Neuronal stem cell (in vitro differentiated cells): ENCODE measurements at regions not wholly inside any gene's neighbourhood (a gene's known extent, or its start where the extent isn't known, plus 50 kb on each side); places are given as distances from the start of the nearest gene placed in this dataset.
"Not testable (repeated sequence)": the region's sequence is repeated elsewhere in the genome, so short reads cannot be mapped to it uniquely, and the experiment has no call there.

Source experiments
- DNase-seq: peaks from one replicate; pipeline ENCODE4 v3.0.0-alpha.2; 2013; ENCODE audit warnings: low spot score
- H2AFZ ChIP-seq: one replicate; pipeline ENCODE4 v1.6.1; 2013; ENCODE audit warnings: mild to moderate bottlenecking, low read length, inconsistent platforms
- H2AK5ac ChIP-seq: 2 replicates; pipeline ENCODE4 v1.6.1; 2013; ENCODE audit warnings: low read depth, mild to moderate bottlenecking, inconsistent platforms, low read length, moderate library complexity, mixed read lengths
- H2BK120ac ChIP-seq: 2 replicates; pipeline ENCODE4 v1.6.1; 2013; ENCODE audit warnings: low read depth, mild to moderate bottlenecking, inconsistent platforms, low read length, moderate library complexity, mixed read lengths
- H2BK12ac ChIP-seq: one replicate; pipeline ENCODE4 v1.6.1; 2013; ENCODE audit warnings: low read length, inconsistent platforms
- H2BK15ac ChIP-seq: 2 replicates; pipeline ENCODE4 v1.6.1; 2013; ENCODE audit warnings: mild to moderate bottlenecking, low read length, inconsistent platforms, mixed read lengths
- H2BK5ac ChIP-seq: one replicate; pipeline ENCODE4 v1.6.1; 2013; ENCODE audit warnings: inconsistent platforms, mild to moderate bottlenecking, low read length, moderate library complexity
- H3K14ac ChIP-seq: one replicate; pipeline ENCODE4 v1.6.1; 2013; ENCODE audit warnings: low read length, inconsistent platforms
- H3K18ac ChIP-seq: 2 replicates; pipeline ENCODE4 v1.6.1; 2013; ENCODE audit warnings: low read length, inconsistent platforms
- H3K23ac ChIP-seq: 2 replicates; pipeline ENCODE4 v1.6.1; 2013; ENCODE audit warnings: low read depth, mild to moderate bottlenecking, mixed read lengths, low read length, inconsistent platforms; ENCODE audit not compliant: poor library complexity
- H3K27ac ChIP-seq: replicated peaks from 3 replicates; pipeline ENCODE4 v1.5.1; 2013; ENCODE audit warnings: low read length, inconsistent platforms
- H3K27me3 ChIP-seq, 3 experiments: 2 replicates each; pipeline ENCODE4 v1.6.1; 2013; ENCODE audit warnings: low read length in 3 of 3, mild to moderate bottlenecking in 2 of 3, inconsistent platforms in 1 of 3, low read depth in 1 of 3, mixed read lengths in 1 of 3, moderate library complexity in 1 of 3; ENCODE audit not compliant: control insufficient read depth in 3 of 3, insufficient read depth in 3 of 3
- H3K36me3 ChIP-seq, 2 donors: replicated peaks in 1 of 2; 2 replicates each; pipeline ENCODE4 v1.6.1; 2013; ENCODE audit warnings: low read length in 2 of 2; ENCODE audit not compliant: control insufficient read depth in 2 of 2, insufficient read depth in 2 of 2
- H3K4ac ChIP-seq: 2 replicates; pipeline ENCODE4 v1.6.1; 2013; ENCODE audit warnings: inconsistent platforms, mild to moderate bottlenecking, low read length, moderate library complexity
- H3K4me1 ChIP-seq, 2 donors: 1 replicate in 1 of 2; 2 replicates in 1 of 2; pipeline ENCODE4 v1.6.1; 2013; ENCODE audit warnings: low read length in 2 of 2, low read depth in 1 of 2; ENCODE audit not compliant: control insufficient read depth in 2 of 2, insufficient read depth in 1 of 2
- H3K4me2 ChIP-seq: one replicate; pipeline ENCODE4 v1.6.1; 2013; ENCODE audit warnings: mild to moderate bottlenecking, low read length, inconsistent platforms; ENCODE audit not compliant: insufficient read depth, poor library complexity, severe bottlenecking
- H3K4me3 ChIP-seq, 2 donors: 2 replicates each; pipeline ENCODE4 v1.5.1; 2013; ENCODE audit warnings: low read length in 2 of 2, mild to moderate bottlenecking in 2 of 2, inconsistent platforms in 1 of 2, moderate library complexity in 1 of 2
- H3K79me1 ChIP-seq: one replicate; pipeline ENCODE4 v1.6.1; 2013; ENCODE audit warnings: low read depth, mild to moderate bottlenecking, inconsistent platforms, low read length, moderate library complexity
- H3K9ac ChIP-seq: one replicate; pipeline ENCODE4 v1.6.1; 2013; ENCODE audit warnings: mild to moderate bottlenecking, low read depth, low read length, inconsistent platforms; ENCODE audit not compliant: poor library complexity
- H3K9me3 ChIP-seq, 2 donors: replicated peaks in 1 of 2; 2 replicates each; pipeline versions ENCODE3 to v1.6.1; 2013; ENCODE audit warnings: low read length in 2 of 2, mild to moderate bottlenecking in 2 of 2, inconsistent platforms in 1 of 2, low read depth in 1 of 2, mixed read lengths in 1 of 2, moderate library complexity in 1 of 2; ENCODE audit not compliant: control insufficient read depth in 2 of 2, insufficient read depth in 1 of 2
- H4K8ac ChIP-seq: one replicate; pipeline ENCODE4 v1.6.1; 2013; ENCODE audit warnings: low read depth, mild to moderate bottlenecking, inconsistent platforms, low read length, moderate library complexity
- H4K91ac ChIP-seq: one replicate; pipeline ENCODE4 v1.6.1; 2013; ENCODE audit warnings: low read length, low read depth, mild to moderate bottlenecking, inconsistent platforms; ENCODE audit not compliant: poor library complexity
- WGBS, 2 donors: extraction: QIAGEN DNeasy Blood & Tissue Kit; methylation state at CpG; one replicate each; pipeline ENCODE4 v1.1.7; 2013; ENCODE audit warnings: missing lambda C conversion rate in 2 of 2, mixed read lengths in 1 of 2; ENCODE audit not compliant: insufficient read length in 2 of 2, insufficient replicate concordance in 1 of 2; ENCODE audit errors: extremely low coverage in 2 of 2; 5-methylcytosine and 5-hydroxymethylcytosine counted together

DNA sequence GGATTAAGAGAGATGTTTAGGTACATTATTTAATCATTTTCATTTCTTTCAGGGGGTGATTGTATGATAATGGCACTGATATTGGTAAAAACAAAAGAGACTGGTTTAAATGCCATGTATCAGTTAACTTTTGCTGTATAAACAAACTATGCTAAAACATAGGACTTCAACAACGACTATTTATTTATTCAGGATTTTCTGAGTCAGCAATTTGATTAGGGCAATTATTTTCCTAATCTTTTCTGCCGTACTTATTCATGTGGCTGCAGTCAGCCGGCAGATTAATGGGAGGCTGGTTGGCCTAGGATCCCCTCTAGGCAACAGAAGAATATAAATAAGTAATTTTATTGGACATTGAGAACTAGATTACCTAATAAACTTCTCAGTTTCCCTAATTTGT lies 661.7 kb upstream of the RAG2 start:
- Histone ChIP-seq H4K8ac (no peak overlapping the region), H3K4me3 (no peak overlapping the region), H2BK12ac (no peak overlapping the region), H2BK5ac (no peak overlapping the region), H3K9ac (no peak overlapping the region), H3K79me1 (no peaks in the 10 kb centered on the region), H3K9me3 (no peaks in the 10 kb centered on the region), H3K36me3 (no peaks in the 10 kb centered on the region), H2AK5ac (no peak overlapping the region), H2BK120ac (no peak overlapping the region), H3K4ac (no peak overlapping the region), H3K27ac (no peak overlapping the region), H3K4me1 (no peaks in the 10 kb centered on the region), H3K4me2 (no peak overlapping the region), H2AFZ (no peak overlapping the region), H2BK15ac (no peak overlapping the region), H3K23ac (no peak overlapping the region), H3K27me3 (no peaks in the 10 kb centered on the region), H3K18ac (no peak overlapping the region), H4K91ac (no peak overlapping the region), H3K14ac (no peak overlapping the region)
- no peak for DNase-seq
- WGBS, 2 donors = no CpG with 5 or more reads among the region's 3 CpGs

DNA sequence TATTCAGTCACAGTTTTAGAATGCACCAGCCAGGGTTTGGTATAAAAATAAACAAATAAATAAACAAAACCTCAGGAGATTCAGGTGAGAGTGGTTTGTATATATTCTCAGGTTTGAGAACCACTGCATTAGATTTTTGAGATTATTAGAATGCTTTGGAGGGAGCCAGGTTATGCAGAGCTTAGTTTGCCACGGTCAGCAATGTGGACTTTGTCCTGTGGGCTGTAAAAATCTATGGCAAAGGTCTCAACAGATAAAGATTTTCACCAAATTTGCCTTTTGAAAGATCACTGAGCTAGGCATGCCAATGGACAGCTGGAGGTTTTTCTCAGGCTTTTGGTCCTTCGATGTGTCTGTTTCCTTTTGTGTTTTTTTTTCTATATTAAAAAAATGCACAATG lies 650.1 kb upstream of the RAG2 start:
- Histone ChIP-seq H3K4me3 (no peak overlapping the region), H2AFZ (no peak overlapping the region), H3K4ac (no peak overlapping the region), H2BK12ac (no peak overlapping the region), H3K4me1 (no peaks in the 10 kb centered on the region), H3K23ac (no peak overlapping the region), H3K4me2 (no peak overlapping the region), H2BK120ac (no peak overlapping the region), H3K18ac (no peak overlapping the region), H4K8ac (no peak overlapping the region), H2AK5ac (no peak overlapping the region), H3K9ac (no peak overlapping the region), H4K91ac (no peak overlapping the region), H2BK5ac (no peak overlapping the region), H3K9me3 (no peaks in the 10 kb centered on the region), H3K27ac (no peak overlapping the region), H3K36me3 (no peaks in the 10 kb centered on the region), H3K14ac (no peak overlapping the region), H2BK15ac (no peak overlapping the region), H3K27me3 (no peaks in the 10 kb centered on the region), H3K79me1 (no peaks in the 10 kb centered on the region)
- WGBS, 2 donors = no CpG with 5 or more reads among the region's 2 CpGs
- no peak for DNase-seq

DNA sequence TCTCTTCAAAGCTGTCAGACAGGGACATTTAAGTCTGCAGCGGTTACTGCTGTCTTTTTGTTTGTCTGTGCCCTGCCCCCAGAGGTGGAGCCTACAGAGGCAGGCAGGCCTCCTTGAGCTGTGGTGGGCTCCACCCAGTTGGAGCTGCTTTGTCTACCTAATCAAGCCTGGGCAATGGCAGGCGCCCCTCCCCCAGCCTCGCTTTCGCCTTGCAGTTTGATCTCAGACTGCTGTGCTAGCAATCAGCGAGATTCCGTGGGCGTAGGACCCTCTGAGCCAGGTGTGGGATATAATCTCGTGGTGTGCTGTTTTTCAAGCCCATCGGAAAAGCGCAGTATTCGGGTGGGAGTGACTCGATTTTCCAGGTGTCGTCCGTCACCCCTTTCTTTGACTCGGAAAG lies 648.1 kb upstream of the RAG2 start:
- H3K9me3 ChIP-seq = not testable (repeated sequence)

DNA sequence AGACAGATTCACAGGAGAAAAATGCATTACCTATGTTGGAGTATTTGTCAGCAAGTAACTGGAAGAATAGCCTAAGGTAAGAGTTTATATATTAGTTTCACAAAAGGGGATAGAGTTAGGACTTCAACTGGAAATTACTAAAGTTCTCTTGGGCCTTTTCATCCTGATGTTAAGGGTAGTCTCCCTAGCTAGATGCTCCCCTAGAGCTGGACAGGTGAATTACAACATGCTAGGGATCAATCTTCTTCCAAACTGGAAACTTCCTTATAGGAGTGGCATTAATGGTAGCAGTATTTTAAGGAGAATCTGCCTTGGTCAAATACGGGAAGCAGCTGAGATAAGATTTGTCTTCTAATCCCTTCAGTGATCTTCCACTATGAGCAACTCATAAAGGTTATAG lies 632.8 kb upstream of the RAG2 start:
- H2BK120ac ChIP-seq = no peak overlapping the region
- H2BK5ac ChIP-seq = no peak overlapping the region
- DNase-seq = no peak
- H3K36me3 ChIP-seq = no peaks in the 10 kb centered on the region
- no peak overlapping the region for H2AK5ac ChIP-seq
- no peak overlapping the region for H3K23ac ChIP-seq
- H4K91ac ChIP-seq = no peak overlapping the region
- no peak overlapping the region for H2BK15ac ChIP-seq
- no peak overlapping the region for H3K4me3 ChIP-seq
- no peaks in the 10 kb centered on the region for H3K27me3 ChIP-seq
- no peak overlapping the region for H3K18ac ChIP-seq
- H3K9ac ChIP-seq = no peak overlapping the region
- no peak overlapping the region for H2AFZ ChIP-seq
- no peak overlapping the region for H3K27ac ChIP-seq
- no peak overlapping the region for H3K14ac ChIP-seq
- H4K8ac ChIP-seq = no peak overlapping the region
- H3K4me2 ChIP-seq = no peak overlapping the region
- H3K4ac ChIP-seq = no peak overlapping the region
- H3K79me1 ChIP-seq = no peaks in the 10 kb centered on the region
- no CpG with 5 or more reads among the region's 1 CpG for WGBS, 2 donors
- H3K4me1 ChIP-seq = no peaks in the 10 kb centered on the region
- H3K9me3 ChIP-seq = no peaks in the 10 kb centered on the region
- no peak overlapping the region for H2BK12ac ChIP-seq

More for the DNA sequence above, 648.1 kb upstream of the RAG2 start:
- not testable (repeated sequence) for H2BK5ac ChIP-seq, H3K36me3 ChIP-seq, H3K27me3 ChIP-seq, H4K8ac ChIP-seq, H2AFZ ChIP-seq, H3K79me1 ChIP-seq, DNase-seq, H2AK5ac ChIP-seq, H3K14ac ChIP-seq, H3K4me2 ChIP-seq, H3K9ac ChIP-seq, H3K27ac ChIP-seq, H3K4ac ChIP-seq, H3K23ac ChIP-seq, H3K18ac ChIP-seq, H3K4me3 ChIP-seq, H3K4me1 ChIP-seq, H4K91ac ChIP-seq, H2BK12ac ChIP-seq, H2BK15ac ChIP-seq, H2BK120ac ChIP-seq
- WGBS, 2 donors = no CpG with 5 or more reads among the region's 15 CpGs
